ENCODE measurements at regions not wholly inside any gene's neighbourhood (a gene's known extent, or its start where the extent isn't known, plus 50 kb on each side); places are given as distances from the start of the nearest gene placed in this dataset.
A peak's percentile ranks its signal among the peaks of the same experiment; 100 is the strongest.

GRCh38 chr9:7580568-7580967, 219.0 kb downstream of the DMAC1 start:
- intact Hi-C loops (cut with DNase I; ENCODE audit: low total_unique reads) (no loop called here), in situ Hi-C loops (cut with MboI; ENCODE audit: low pct_ligation_motif_present in 1 of 4, low pct_unique_long_range_greater_than_20kb in 1 of 4, low sequenced_read_pairs in 3 of 4) (no loop called here)
- H3K4me1 ChIP-seq = no peaks in the 10 kb centered on the region
- no peak for DNase-seq
- no peaks in the 10 kb centered on the region for H3K36me3 ChIP-seq
- H3K9me3 ChIP-seq = no peaks in the 10 kb centered on the region
- WGBS, 2 donors (ENCODE audit: low coverage in 1 of 2) = 71 to 86% methylated on average over 5 of the region's 5 CpGs
- TF ChIP-seq POLR2A (IDR thresholded peaks at IDR 0.05) = no peak
- no peak for TF ChIP-seq EP300 (IDR thresholded peaks at IDR 0.05; ENCODE audit: low read depth)
- no peak for TF ChIP-seq POLR2AphosphoS5 (IDR thresholded peaks at IDR 0.05)
- no peak for TF ChIP-seq CTCF (IDR thresholded peaks at IDR 0.05)
- no peak overlapping the region for H3K27ac ChIP-seq
- H3K4me3 ChIP-seq = no peak overlapping the region
- H3K27me3 ChIP-seq = no peaks in the 10 kb centered on the region

- H3K4me1 ChIP-seq = no peaks in the 10 kb centered on the region
- WGBS, 2 donors (ENCODE audit: low coverage in 1 of 2) = 63 to 72% methylated on average over 1 of the region's 1 CpG
- no peak overlapping the region for H3K4me3 ChIP-seq
- H3K27me3 ChIP-seq = no peaks in the 10 kb centered on the region
- intact Hi-C loops (cut with DNase I; ENCODE audit: low total_unique reads) (no loop called here), in situ Hi-C loops (cut with MboI; ENCODE audit: low pct_ligation_motif_present in 1 of 4, low pct_unique_long_range_greater_than_20kb in 1 of 4, low sequenced_read_pairs in 3 of 4) (no loop called here)
- DNase-seq = no peak
- no peaks in the 10 kb centered on the region for H3K9me3 ChIP-seq
- H3K27ac ChIP-seq = no peak overlapping the region
- no peak for TF ChIP-seq CTCF (IDR thresholded peaks at IDR 0.05)
- no peaks in the 10 kb centered on the region for H3K36me3 ChIP-seq
These were observed 220.2 kb downstream of the DMAC1 start for GRCh38 chr9:7579351-7579750.

DNA sequence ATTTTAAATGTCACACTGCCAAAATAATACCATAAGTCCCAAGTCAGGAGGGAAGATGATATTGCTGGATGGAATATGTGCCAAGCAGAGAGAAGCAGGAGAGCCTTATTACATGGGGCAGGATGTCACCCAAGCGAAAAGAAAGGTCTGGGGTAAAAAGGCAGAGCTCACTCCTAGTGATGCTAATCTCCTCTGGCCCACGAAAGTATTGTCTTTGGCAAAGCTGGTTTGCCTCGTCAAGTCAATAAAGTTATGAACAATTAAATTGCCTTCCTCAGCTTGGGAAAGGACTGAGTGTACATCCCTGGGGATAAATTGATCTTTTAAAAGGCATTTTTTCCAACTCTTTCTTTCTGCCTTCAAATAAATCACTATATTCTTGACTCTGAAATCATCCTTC, 220.6 kb downstream of the DMAC1 start:
- in situ Hi-C loops (cut with MboI; ENCODE audit: low pct_ligation_motif_present in 1 of 4, low pct_unique_long_range_greater_than_20kb in 1 of 4, low sequenced_read_pairs in 3 of 4) = no loop called here
- no peaks in the 10 kb centered on the region for H3K9me3 ChIP-seq
- 50 to 75% methylated on average over 2 to 3 of the region's 3 CpGs for WGBS, 2 donors (ENCODE audit: low coverage in 1 of 2)
- no peaks in the 10 kb centered on the region for H3K4me1 ChIP-seq
- no peaks in the 10 kb centered on the region for H3K27me3 ChIP-seq
- no peak for DNase-seq
- no peaks in the 10 kb centered on the region for H3K36me3 ChIP-seq
- no peak for TF ChIP-seq CTCF (IDR thresholded peaks at IDR 0.05)
- no peak for TF ChIP-seq POLR2AphosphoS5 (IDR thresholded peaks at IDR 0.05)
- TF ChIP-seq EP300 (IDR thresholded peaks at IDR 0.05; ENCODE audit: low read depth) = no peak
- no peak for TF ChIP-seq POLR2A (IDR thresholded peaks at IDR 0.05)
- H3K4me3 ChIP-seq = no peak overlapping the region
- no peak overlapping the region for H3K27ac ChIP-seq
- intact Hi-C loops (cut with DNase I; ENCODE audit: low total_unique reads) = no loop called here

- no peak overlapping the region for H3K4me3 ChIP-seq
- H3K9me3 ChIP-seq = no peaks in the 10 kb centered on the region
- H3K36me3 ChIP-seq = no peaks in the 10 kb centered on the region
- in situ Hi-C loops (cut with MboI; ENCODE audit: low pct_ligation_motif_present in 1 of 4, low pct_unique_long_range_greater_than_20kb in 1 of 4, low sequenced_read_pairs in 3 of 4) (loop anchor here in 1 of 4 donors (25.0 kb wide), 1 partner anchor 1317 kb away; no protein-coding TSS in a partner anchor), intact Hi-C loops (cut with DNase I; ENCODE audit: low total_unique reads) (no loop called here)
- DNase-seq = peak; percentile 60
- no peak overlapping the region for H3K27ac ChIP-seq
- WGBS, 2 donors (ENCODE audit: low coverage in 1 of 2) = 94 to 100% methylated on average over 1 of the region's 1 CpG
- TF ChIP-seq CTCF (IDR thresholded peaks at IDR 0.05) (peak; percentile 67 to 83 (median 75)), POLR2A (IDR thresholded peaks at IDR 0.05) (no peak)
- H3K4me1 ChIP-seq = no peaks in the 10 kb centered on the region
- H3K27me3 ChIP-seq = no peaks in the 10 kb centered on the region
These were observed 229.4 kb downstream of the DMAC1 start for GRCh38 chr9:7570107-7570720.
